Caco-2 (cell line): ENCODE measurements at regions not wholly inside any gene's neighbourhood (a gene's known extent, or its start where the extent isn't known, plus 50 kb on each side); places are given as distances from the start of the nearest gene placed in this dataset.

Experiments used
- BruUV-seq: library from RNA; stranded (reverse); fragments of 400-500 nt; replicated peaks from 2 replicates; lab custom pipeline; 2021; lab: Mats Ljungman, UMichigan
- CTCF ChIA-PET: fragments of 300-600 bp; sonication (Branson Sonifier 250); formaldehyde crosslinking; loops from one replicate; lab custom pipeline; 2022; ENCODE audit warnings: antibody characterized with exemption; lab: Charles Lee
- POLR2A ChIA-PET: fragments of 300-600 bp; sonication (Branson Sonifier 250); formaldehyde crosslinking; loops from one replicate; lab custom pipeline; 2022; ENCODE audit warnings: antibody characterized with exemption; lab: Charles Lee
- DNase-seq, 2 experiments: peaks; one replicate each; pipeline versions ENCODE4 v3.0.0 to v3.0.0-alpha.2; 2020 to 2022
- H3K27me3 ChIP-seq: replicated peaks from 2 replicates; pipeline ENCODE4 v1.6.0; 2011; ENCODE audit warnings: low read length; ENCODE audit not compliant: control insufficient read depth, insufficient read depth
- H3K36me3 ChIP-seq: 2 replicates; pipeline ENCODE4 v1.5.1; 2011; ENCODE audit warnings: low read length; ENCODE audit not compliant: control insufficient read depth, insufficient read depth
- H3K4me1 ChIP-seq: fragments of 250-450 bp; sonication (Bioruptor Pico); 2 replicates; pipeline ENCODE4 v1.5.1; 2020; ENCODE audit warnings: mild to moderate bottlenecking
- H3K4me3 ChIP-seq: 2 replicates; pipeline ENCODE4 v1.5.1; 2011; ENCODE audit warnings: low read depth, mild to moderate bottlenecking, control low read depth, low read length
- H3K9me3 ChIP-seq: fragments of 250-450 bp; sonication (Bioruptor Pico); 2 replicates; pipeline ENCODE4 v1.5.1; 2020; ENCODE audit warnings: mild to moderate bottlenecking, moderate library complexity
- H3K27ac Mint-ChIP-seq: one replicate; pipeline ENCODE4 v1.8.0; 2022; ENCODE audit warnings: mixed read lengths; ENCODE audit not compliant: unreplicated experiment
- H3K27me3 Mint-ChIP-seq: one replicate; pipeline ENCODE4 v1.8.0; 2022; ENCODE audit warnings: mixed read lengths; ENCODE audit not compliant: insufficient read depth, unreplicated experiment
- H3K36me3 Mint-ChIP-seq: one replicate; pipeline ENCODE4 v1.8.0; 2022; ENCODE audit warnings: mild to moderate bottlenecking, mixed read lengths; ENCODE audit not compliant: insufficient read depth, unreplicated experiment
- H3K4me1 Mint-ChIP-seq: one replicate; pipeline ENCODE4 v1.8.0; 2022; ENCODE audit warnings: low read depth, mixed read lengths; ENCODE audit not compliant: unreplicated experiment
- H3K4me3 Mint-ChIP-seq: one replicate; pipeline ENCODE4 v1.8.0; 2022; ENCODE audit warnings: mild to moderate bottlenecking, moderate library complexity, mixed read lengths; ENCODE audit not compliant: unreplicated experiment
- H3K9me3 Mint-ChIP-seq: one replicate; pipeline ENCODE4 v1.8.0; 2022; ENCODE audit warnings: mixed read lengths; ENCODE audit not compliant: unreplicated experiment
- intact Hi-C: fragments of 100-400 bp; cut with micrococcal nuclease; formaldehyde crosslinking; loops from one replicate; pipeline ENCODE4 v1.10.0; 2022; ENCODE audit not compliant: unreplicated experiment
- TF ChIP-seq, protein P1 (sequence below), 2 experiments: fragments of 200-600 bp in 1 of 2; IDR thresholded peaks; 1 replicate in 1 of 2; 2 replicates in 1 of 2; pipeline versions ENCODE4 v1.5.1 to v1.8.0; 2011 to 2022; ENCODE audit warnings: antibody characterized with exemption in 1 of 2, control low read depth in 1 of 2, inconsistent platforms in 1 of 2, low read depth in 1 of 2, low read length in 1 of 2, mild to moderate bottlenecking in 1 of 2, moderate library complexity in 1 of 2; ENCODE audit not compliant: insufficient read depth in 1 of 2, severe bottlenecking in 1 of 2, unreplicated experiment in 1 of 2

GRCh38 chr11:109818290-109818689 lies 274.9 kb upstream of the ZC3H12C start:
- ChIA-PET POLR2A (no interaction called here), CTCF (no interaction called here)
- Histone ChIP-seq H3K4me3 (no peak overlapping the region), H3K9me3 (no peaks in the 10 kb centered on the region), H3K36me3 (no peaks in the 10 kb centered on the region), H3K27me3 (no peaks in the 10 kb centered on the region; the same call in 1 of the 2 replicates), H3K4me1 (no peaks in the 10 kb centered on the region)
- no TSS peak for BruUV-seq
- Mint-ChIP-seq H3K27ac (no peak overlapping the region), H3K36me3 (no peaks in the 10 kb centered on the region), H3K4me3 (no peak overlapping the region), H3K27me3 (peaks cover 18% of the 10 kb centered on the region), H3K4me1 (no peaks in the 10 kb centered on the region), H3K9me3 (no peaks in the 10 kb centered on the region)
- no peak for DNase-seq
- TF ChIP-seq, protein P1, sequence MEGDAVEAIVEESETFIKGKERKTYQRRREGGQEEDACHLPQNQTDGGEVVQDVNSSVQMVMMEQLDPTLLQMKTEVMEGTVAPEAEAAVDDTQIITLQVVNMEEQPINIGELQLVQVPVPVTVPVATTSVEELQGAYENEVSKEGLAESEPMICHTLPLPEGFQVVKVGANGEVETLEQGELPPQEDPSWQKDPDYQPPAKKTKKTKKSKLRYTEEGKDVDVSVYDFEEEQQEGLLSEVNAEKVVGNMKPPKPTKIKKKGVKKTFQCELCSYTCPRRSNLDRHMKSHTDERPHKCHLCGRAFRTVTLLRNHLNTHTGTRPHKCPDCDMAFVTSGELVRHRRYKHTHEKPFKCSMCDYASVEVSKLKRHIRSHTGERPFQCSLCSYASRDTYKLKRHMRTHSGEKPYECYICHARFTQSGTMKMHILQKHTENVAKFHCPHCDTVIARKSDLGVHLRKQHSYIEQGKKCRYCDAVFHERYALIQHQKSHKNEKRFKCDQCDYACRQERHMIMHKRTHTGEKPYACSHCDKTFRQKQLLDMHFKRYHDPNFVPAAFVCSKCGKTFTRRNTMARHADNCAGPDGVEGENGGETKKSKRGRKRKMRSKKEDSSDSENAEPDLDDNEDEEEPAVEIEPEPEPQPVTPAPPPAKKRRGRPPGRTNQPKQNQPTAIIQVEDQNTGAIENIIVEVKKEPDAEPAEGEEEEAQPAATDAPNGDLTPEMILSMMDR (IDR thresholded peaks at IDR 0.05; ENCODE audit: insufficient read depth in 1 of 2, low read depth in 1 of 2, low read length in 1 of 2, severe bottlenecking in 1 of 2, unreplicated experiment in 1 of 2), result no peak
- intact Hi-C loops, result no loop called here

DNA sequence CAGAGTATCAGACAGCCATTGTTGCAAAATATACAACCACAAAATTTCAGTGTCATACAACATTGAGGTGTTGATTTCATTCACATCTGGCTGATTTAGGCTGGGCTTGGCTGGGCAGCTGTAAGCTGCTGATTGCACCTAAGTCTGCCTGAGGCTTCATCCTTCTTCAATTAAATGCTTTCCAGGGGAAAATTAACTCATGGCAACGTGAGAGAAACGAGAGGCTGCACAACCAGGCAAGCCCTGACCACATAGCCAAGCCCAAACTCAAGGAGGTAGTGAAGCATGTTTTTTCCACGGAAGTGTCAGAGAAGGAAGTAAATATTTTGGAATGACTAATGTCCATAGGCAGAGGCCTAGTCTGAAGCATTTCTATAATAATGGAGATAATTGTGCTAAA lies 273.8 kb upstream of the ZC3H12C start:
- H3K9me3 Mint-ChIP-seq, result no peaks in the 10 kb centered on the region
- Histone ChIP-seq H3K4me1 (no peaks in the 10 kb centered on the region), H3K27me3 (no peaks in the 10 kb centered on the region), H3K9me3 (no peaks in the 10 kb centered on the region), H3K4me3 (no peak overlapping the region), H3K36me3 (no peaks in the 10 kb centered on the region)
- ChIA-PET POLR2A (no interaction called here), CTCF (no interaction called here)
- H3K27ac Mint-ChIP-seq, result no peak overlapping the region
- no peak for DNase-seq
- no peaks in the 10 kb centered on the region for H3K4me1 Mint-ChIP-seq
- TF ChIP-seq, protein P1 (IDR thresholded peaks at IDR 0.05; ENCODE audit: insufficient read depth in 1 of 2, low read depth in 1 of 2, low read length in 1 of 2, severe bottlenecking in 1 of 2, unreplicated experiment in 1 of 2), result no peak
- peaks cover 20% of the 10 kb centered on the region for H3K27me3 Mint-ChIP-seq
- no peaks in the 10 kb centered on the region for H3K36me3 Mint-ChIP-seq
- BruUV-seq, result no TSS peak
- H3K4me3 Mint-ChIP-seq, result no peak overlapping the region
- intact Hi-C loops, result no loop called here

- CTCF ChIA-PET, result no interaction called here
- Mint-ChIP-seq H3K36me3 (no peaks in the 10 kb centered on the region), H3K9me3 (no peaks in the 10 kb centered on the region), H3K27me3 (peaks cover 16% of the 10 kb centered on the region), H3K4me3 (no peak overlapping the region), H3K4me1 (no peaks in the 10 kb centered on the region), H3K27ac (no peak overlapping the region)
- Histone ChIP-seq H3K27me3 (no peaks in the 10 kb centered on the region), H3K9me3 (no peaks in the 10 kb centered on the region), H3K4me3 (no peak overlapping the region), H3K4me1 (no peaks in the 10 kb centered on the region), H3K36me3 (no peaks in the 10 kb centered on the region)
- POLR2A ChIA-PET, result no interaction called here
- BruUV-seq, result no TSS peak
- intact Hi-C loops, result no loop called here
- no peak for DNase-seq
- TF ChIP-seq, protein P1 (IDR thresholded peaks at IDR 0.05; ENCODE audit: insufficient read depth in 1 of 2, low read depth in 1 of 2, low read length in 1 of 2, severe bottlenecking in 1 of 2, unreplicated experiment in 1 of 2), result no peak
These were observed 271.7 kb upstream of the ZC3H12C start for GRCh38 chr11:109821511-109821910.
